ENCODE measurements at regions not wholly inside any gene's neighbourhood (a gene's known extent, or its start where the extent isn't known, plus 50 kb on each side); places are given as distances from the start of the nearest gene placed in this dataset.

DNA sequence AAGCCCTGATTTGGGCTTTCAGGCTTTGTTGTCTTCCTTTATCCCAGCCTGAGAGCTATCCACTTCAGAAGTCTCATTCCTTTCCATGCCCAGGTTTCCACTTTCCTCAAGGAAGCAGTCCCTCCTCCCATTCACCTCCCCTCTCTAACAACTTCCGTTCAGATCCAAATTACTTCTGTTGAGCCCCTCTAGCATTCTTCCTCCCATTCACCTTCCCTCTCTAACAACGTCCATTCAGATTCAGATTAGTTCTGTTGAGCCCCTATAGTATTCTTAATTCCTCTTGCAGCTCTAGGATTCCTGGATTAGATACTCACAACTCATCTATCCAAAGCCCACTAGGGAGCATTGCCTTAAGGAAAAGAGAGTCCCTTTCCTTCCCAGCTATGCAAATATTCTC, 216.8 kb downstream of the RAD51AP2 start:
- Histone ChIP-seq H3K27me3 (ENCODE audit: insufficient read depth, low read depth, low read length) (no peaks in the 10 kb centered on the region), H3K4me3 (ENCODE audit: low read length) (no peak overlapping the region), H3K9me3 (ENCODE audit: low read length) (no peaks in the 10 kb centered on the region), H3K9ac (ENCODE audit: low read length) (no peak overlapping the region), H3K79me2 (replicated peaks; ENCODE audit: insufficient read depth, low read length) (no peaks in the 10 kb centered on the region), H3K36me3 (ENCODE audit: insufficient read depth, low read length) (no peaks in the 10 kb centered on the region), H3K4me2 (ENCODE audit: low read length) (no peak overlapping the region), H3F3A (ENCODE audit: insufficient read depth, low read length, poor library complexity, severe bottlenecking) (no peaks in the 10 kb centered on the region), H3K27ac (ENCODE audit: low read length) (no peak overlapping the region), H2AFZ (ENCODE audit: low read depth, low read length) (no peak overlapping the region), H3K9me2 (ENCODE audit: insufficient read depth, low read length) (no peaks in the 10 kb centered on the region), H4K20me1 (ENCODE audit: insufficient read depth) (no peaks in the 10 kb centered on the region)
- TF ChIP-seq SMC3 (conservative IDR thresholded peaks at IDR 0.05; ENCODE audit: poor library complexity) = no peak
- no peak for TF ChIP-seq POLR2AphosphoS5 (IDR thresholded peaks at IDR 0.05)
- TF ChIP-seq EZH2 (IDR thresholded peaks at IDR 0.05; ENCODE audit: borderline replicate concordance, insufficient read depth, low read length, poor library complexity, severe bottlenecking) = no peak
- TF ChIP-seq MXI1 (conservative IDR thresholded peaks at IDR 0.05; ENCODE audit: poor library complexity, severe bottlenecking) = no peak
- no peak for TF ChIP-seq RAD21 (conservative IDR thresholded peaks at IDR 0.05)
- no peak for TF ChIP-seq TAF1 (IDR thresholded peaks at IDR 0.05; ENCODE audit: low read depth)

DNA sequence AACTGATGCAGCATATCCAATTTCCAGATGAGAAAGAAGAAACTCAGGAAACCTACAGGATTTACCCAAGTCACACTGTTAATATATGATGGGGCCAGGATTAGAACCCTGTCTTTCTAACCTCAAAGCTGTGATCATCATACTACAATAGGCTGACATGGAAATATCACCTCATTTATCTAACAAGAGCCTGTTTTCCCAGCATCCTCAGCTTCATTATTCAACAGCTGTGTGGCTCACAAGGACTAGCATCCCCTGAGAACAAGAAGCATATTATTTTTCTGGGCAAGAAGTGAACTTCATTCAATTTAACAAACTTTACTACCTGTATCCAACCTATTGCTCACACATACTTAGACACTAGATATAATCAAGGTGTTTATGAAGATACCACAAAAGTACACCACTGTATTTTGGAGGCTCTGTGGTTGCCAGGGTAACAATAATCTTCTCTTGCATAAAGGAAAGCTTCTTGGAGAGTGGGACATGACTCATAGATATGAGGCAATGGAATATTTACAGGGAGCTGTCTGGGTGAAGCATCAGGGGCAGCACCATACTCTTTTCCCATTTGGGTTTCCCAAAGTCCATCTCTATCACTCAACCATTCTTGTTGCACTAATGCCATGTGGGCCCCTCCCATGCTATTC, 218.2 kb downstream of the RAD51AP2 start:
- Histone ChIP-seq H4K20me1 (ENCODE audit: insufficient read depth) (no peaks in the 10 kb centered on the region), H3K27me3 (ENCODE audit: insufficient read depth, low read depth, low read length) (no peaks in the 10 kb centered on the region)

More for the DNA sequence above, 218.2 kb downstream of the RAD51AP2 start:
- Histone ChIP-seq H3K36me3 (ENCODE audit: insufficient read depth, low read length) (no peaks in the 10 kb centered on the region), H3K27ac (ENCODE audit: low read length) (no peak overlapping the region), H3K4me2 (ENCODE audit: low read length) (no peak overlapping the region), H3K4me3 (ENCODE audit: low read length) (no peak overlapping the region), H3K79me2 (replicated peaks; ENCODE audit: insufficient read depth, low read length) (no peaks in the 10 kb centered on the region), H3F3A (ENCODE audit: insufficient read depth, low read length, poor library complexity, severe bottlenecking) (no peaks in the 10 kb centered on the region), H3K9me3 (ENCODE audit: low read length) (no peaks in the 10 kb centered on the region), H3K9ac (ENCODE audit: low read length) (no peak overlapping the region), H3K9me2 (ENCODE audit: insufficient read depth, low read length) (no peaks in the 10 kb centered on the region), H2AFZ (ENCODE audit: low read depth, low read length) (no peak overlapping the region)
- TF ChIP-seq REST (IDR thresholded peaks at IDR 0.05; ENCODE audit: borderline replicate concordance) (no peak), MXI1 (conservative IDR thresholded peaks at IDR 0.05; ENCODE audit: poor library complexity, severe bottlenecking) (no peak), SMC3 (conservative IDR thresholded peaks at IDR 0.05; ENCODE audit: poor library complexity) (no peak), RAD21 (conservative IDR thresholded peaks at IDR 0.05) (no peak), POLR2AphosphoS5 (IDR thresholded peaks at IDR 0.05) (no peak)

All from neural cell (in vitro differentiated cells).